ENCODE measurements at regions not wholly inside any gene's neighbourhood (a gene's known extent, or its start where the extent isn't known, plus 50 kb on each side); places are given as distances from the start of the nearest gene placed in this dataset.

- TF ChIP-seq POLR2A (IDR thresholded peaks at IDR 0.05; ENCODE audit: extremely low read depth, insufficient read length), result no peak
- no peak for TF ChIP-seq CTCF (IDR thresholded peaks at IDR 0.05; ENCODE audit: low read depth, low read length)
- TF ChIP-seq MYC (IDR thresholded peaks at IDR 0.05; ENCODE audit: low read depth, low read length), result no peak
- TF ChIP-seq, protein P1, sequence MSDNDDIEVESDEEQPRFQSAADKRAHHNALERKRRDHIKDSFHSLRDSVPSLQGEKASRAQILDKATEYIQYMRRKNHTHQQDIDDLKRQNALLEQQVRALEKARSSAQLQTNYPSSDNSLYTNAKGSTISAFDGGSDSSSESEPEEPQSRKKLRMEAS (IDR thresholded peaks at IDR 0.05; ENCODE audit: low read depth, low read length), result no peak
Observed at GRCh38 chr2:137847443-137847842, 116.8 kb upstream of the HNMT start.
